ENCODE measurements at regions not wholly inside any gene's neighbourhood (a gene's known extent, or its start where the extent isn't known, plus 50 kb on each side); places are given as distances from the start of the nearest gene placed in this dataset.

DNA sequence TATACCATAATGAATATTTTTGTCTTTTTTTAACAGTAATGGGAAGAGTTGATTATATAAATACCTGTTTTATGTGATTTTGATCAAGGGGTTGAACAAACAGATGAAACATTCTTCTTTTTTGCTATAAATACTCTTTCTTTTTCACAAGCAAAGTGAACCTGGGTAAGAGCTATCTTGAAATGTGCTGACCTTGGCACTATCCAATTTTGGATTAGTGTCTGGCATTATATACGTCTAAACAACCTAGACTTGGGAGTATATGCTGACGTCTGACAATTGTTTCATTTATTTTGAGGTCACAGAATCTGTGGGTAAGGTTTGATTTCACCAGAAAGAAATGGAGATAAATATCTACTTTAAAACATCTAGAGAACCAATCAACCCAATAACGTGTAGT, 716.0 kb upstream of the STXBP6 start:
- H2AFZ ChIP-seq (ENCODE audit: low read depth, low read length): no peak overlapping the region
- dilution Hi-C loops (cut with MboI; ENCODE audit: extremely low pct_ligation_motif_present, low sequenced_read_pairs) (no loop called here), intact Hi-C loops (cut with micrococcal nuclease) (no loop called here)
- ChIA-PET CTCF (no interaction called here), POLR2A (no interaction called here)
- H3K27me3 ChIP-seq (ENCODE audit: control insufficient read depth in 2 of 2, insufficient read depth in 2 of 2, low read length in 2 of 2): no peaks in the 10 kb centered on the region
- no peak overlapping the region for H3K27ac ChIP-seq (ENCODE audit: insufficient read depth, low read depth, low read length)
- BruUV-seq (replicated peaks): no TSS peak
- no peaks in the 10 kb centered on the region for H3K9me1 ChIP-seq (replicated peaks; ENCODE audit: control insufficient read depth, extremely low read depth, insufficient read depth, low read length)
- no peak overlapping the region for H3K9ac ChIP-seq (replicated peaks; ENCODE audit: extremely low read depth, insufficient read depth, low read length)
- no peak for FAIRE-seq
- TF ChIP-seq GATA2 (IDR thresholded peaks at IDR 0.05; ENCODE audit: insufficient read depth, insufficient read length, low read depth, low read length) (no peak), POLR2A (IDR thresholded peaks at IDR 0.05; ENCODE audit: low read depth, low read length) (no peak), MYC (IDR thresholded peaks at IDR 0.05; ENCODE audit: low read depth, low read length) (no peak)
- TF ChIP-seq, protein P1, sequence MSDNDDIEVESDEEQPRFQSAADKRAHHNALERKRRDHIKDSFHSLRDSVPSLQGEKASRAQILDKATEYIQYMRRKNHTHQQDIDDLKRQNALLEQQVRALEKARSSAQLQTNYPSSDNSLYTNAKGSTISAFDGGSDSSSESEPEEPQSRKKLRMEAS (IDR thresholded peaks at IDR 0.05; ENCODE audit: insufficient read depth, insufficient read length): no peak
- TF ChIP-seq, protein P2, sequence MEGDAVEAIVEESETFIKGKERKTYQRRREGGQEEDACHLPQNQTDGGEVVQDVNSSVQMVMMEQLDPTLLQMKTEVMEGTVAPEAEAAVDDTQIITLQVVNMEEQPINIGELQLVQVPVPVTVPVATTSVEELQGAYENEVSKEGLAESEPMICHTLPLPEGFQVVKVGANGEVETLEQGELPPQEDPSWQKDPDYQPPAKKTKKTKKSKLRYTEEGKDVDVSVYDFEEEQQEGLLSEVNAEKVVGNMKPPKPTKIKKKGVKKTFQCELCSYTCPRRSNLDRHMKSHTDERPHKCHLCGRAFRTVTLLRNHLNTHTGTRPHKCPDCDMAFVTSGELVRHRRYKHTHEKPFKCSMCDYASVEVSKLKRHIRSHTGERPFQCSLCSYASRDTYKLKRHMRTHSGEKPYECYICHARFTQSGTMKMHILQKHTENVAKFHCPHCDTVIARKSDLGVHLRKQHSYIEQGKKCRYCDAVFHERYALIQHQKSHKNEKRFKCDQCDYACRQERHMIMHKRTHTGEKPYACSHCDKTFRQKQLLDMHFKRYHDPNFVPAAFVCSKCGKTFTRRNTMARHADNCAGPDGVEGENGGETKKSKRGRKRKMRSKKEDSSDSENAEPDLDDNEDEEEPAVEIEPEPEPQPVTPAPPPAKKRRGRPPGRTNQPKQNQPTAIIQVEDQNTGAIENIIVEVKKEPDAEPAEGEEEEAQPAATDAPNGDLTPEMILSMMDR (IDR thresholded peaks at IDR 0.05; ENCODE audit: extremely low read depth in 1 of 2, insufficient read depth in 1 of 2, low read depth in 1 of 2, low read length in 2 of 2): no peak
- H3K4me1 ChIP-seq (ENCODE audit: control insufficient read depth, extremely low read depth, insufficient read depth, low read length): no peaks in the 10 kb centered on the region
- no peak overlapping the region for H3K4me3 ChIP-seq (replicated peaks in 1 of 3; ENCODE audit: insufficient read depth in 1 of 3, low read depth in 1 of 3, low read length in 3 of 3)
- no peaks in the 10 kb centered on the region for H4K20me1 ChIP-seq (replicated peaks; ENCODE audit: control insufficient read depth, extremely low read depth, insufficient read depth, low read length)
- no peaks in the 10 kb centered on the region for H3K79me2 ChIP-seq (ENCODE audit: control insufficient read depth, insufficient read depth, low read length)
- no peaks in the 10 kb centered on the region for H3K36me3 ChIP-seq (ENCODE audit: control insufficient read depth in 2 of 2, extremely low read depth in 1 of 2, insufficient read depth in 2 of 2, low read length in 2 of 2)
- H3K4me2 ChIP-seq (ENCODE audit: insufficient read depth, low read length): no peak overlapping the region
- DNase-seq (ENCODE audit: low read depth, low spot score): no peak
- no peaks in the 10 kb centered on the region for H3K9me3 ChIP-seq (replicated peaks; ENCODE audit: control insufficient read depth, insufficient read depth, low read length)

DNA sequence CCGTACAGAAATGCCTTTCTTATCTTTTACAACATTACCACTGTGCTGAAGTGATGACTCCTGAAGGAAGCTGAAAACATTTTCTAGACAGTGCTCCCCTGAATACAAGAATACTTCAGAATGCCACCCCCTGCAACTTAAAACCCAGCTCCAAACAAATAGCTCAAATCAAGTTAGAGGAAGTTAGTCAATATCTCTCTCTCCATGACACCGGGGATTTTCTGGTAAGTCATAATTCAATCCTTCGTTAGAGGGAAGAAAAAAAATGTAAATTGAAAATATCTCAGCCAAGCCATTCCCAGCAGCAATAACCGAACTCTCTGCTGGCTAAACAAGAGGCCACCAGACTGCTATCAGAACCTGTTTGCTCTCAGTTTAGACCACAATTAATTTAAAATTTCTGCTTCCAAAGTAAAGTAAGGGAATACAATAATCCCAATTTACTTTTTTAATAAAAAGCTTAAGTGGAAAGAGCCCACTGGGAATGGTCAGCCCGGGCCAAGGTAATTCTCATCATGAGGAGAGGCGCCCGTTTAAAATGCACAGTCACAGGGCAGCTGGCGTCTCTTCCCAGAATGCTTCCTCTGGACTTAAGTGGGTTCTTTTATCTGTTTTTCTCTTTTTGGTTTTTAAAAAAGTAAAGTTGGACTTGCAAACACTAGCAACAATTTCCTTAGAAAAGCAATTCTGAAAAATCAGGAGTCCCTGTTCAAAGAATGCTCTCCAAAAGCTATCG, 710.1 kb upstream of the STXBP6 start:
- Histone ChIP-seq H3K9ac (replicated peaks; ENCODE audit: extremely low read depth, insufficient read depth, low read length) (no peak overlapping the region), H3K4me2 (ENCODE audit: insufficient read depth, low read length) (no peak overlapping the region), H3K36me3 (ENCODE audit: control insufficient read depth in 2 of 2, extremely low read depth in 1 of 2, insufficient read depth in 2 of 2, low read length in 2 of 2) (no peaks in the 10 kb centered on the region), H3K27me3 (ENCODE audit: control insufficient read depth in 2 of 2, insufficient read depth in 2 of 2, low read length in 2 of 2) (no peaks in the 10 kb centered on the region), H3K9me1 (replicated peaks; ENCODE audit: control insufficient read depth, extremely low read depth, insufficient read depth, low read length) (no peaks in the 10 kb centered on the region), H2AFZ (ENCODE audit: low read depth, low read length) (no peak overlapping the region), H4K20me1 (replicated peaks; ENCODE audit: control insufficient read depth, extremely low read depth, insufficient read depth, low read length) (no peaks in the 10 kb centered on the region), H3K27ac (ENCODE audit: insufficient read depth, low read depth, low read length) (no peak overlapping the region), H3K4me3 (replicated peaks in 1 of 3; ENCODE audit: insufficient read depth in 1 of 3, low read depth in 1 of 3, low read length in 3 of 3) (no peak overlapping the region), H3K9me3 (replicated peaks; ENCODE audit: control insufficient read depth, insufficient read depth, low read length) (peaks cover 2% of the 10 kb centered on the region), H3K79me2 (ENCODE audit: control insufficient read depth, insufficient read depth, low read length) (no peaks in the 10 kb centered on the region), H3K4me1 (ENCODE audit: control insufficient read depth, extremely low read depth, insufficient read depth, low read length) (no peaks in the 10 kb centered on the region)
- FAIRE-seq (no peak), DNase-seq (ENCODE audit: low read depth, low spot score) (no peak)
- ChIA-PET POLR2A (no interaction called here), CTCF (no interaction called here)
- TF ChIP-seq, protein P1 (IDR thresholded peaks at IDR 0.05; ENCODE audit: insufficient read depth, insufficient read length): no peak
- no peak for TF ChIP-seq FOS (IDR thresholded peaks at IDR 0.05; ENCODE audit: borderline replicate concordance, insufficient read depth, low read length)
- no peak for TF ChIP-seq JUN (IDR thresholded peaks at IDR 0.05; ENCODE audit: borderline replicate concordance, insufficient read depth, insufficient read length, low read depth)
- no peak for TF ChIP-seq MYC (IDR thresholded peaks at IDR 0.05; ENCODE audit: low read depth, low read length)
- TF ChIP-seq, protein P2 (IDR thresholded peaks at IDR 0.05; ENCODE audit: extremely low read depth in 1 of 2, insufficient read depth in 1 of 2, low read depth in 1 of 2, low read length in 2 of 2): no peak
- TF ChIP-seq POLR2AphosphoS5 (IDR thresholded peaks at IDR 0.05; ENCODE audit: insufficient read depth, low read depth, low read length): no peak
- TF ChIP-seq GATA2 (IDR thresholded peaks at IDR 0.05; ENCODE audit: insufficient read depth, insufficient read length, low read depth, low read length): no peak
- TF ChIP-seq EZH2 (IDR thresholded peaks at IDR 0.05; ENCODE audit: borderline replicate concordance, low read depth, low read length, severe bottlenecking): no peak
- TF ChIP-seq POLR2A (IDR thresholded peaks at IDR 0.05; ENCODE audit: low read depth, low read length): no peak
- dilution Hi-C loops (cut with MboI; ENCODE audit: extremely low pct_ligation_motif_present, low sequenced_read_pairs) (no loop called here), intact Hi-C loops (cut with micrococcal nuclease) (no loop called here)
- no TSS peak for BruUV-seq (replicated peaks)
